H1 (cell line): ENCODE measurements at regions not wholly inside any gene's neighbourhood (a gene's known extent, or its start where the extent isn't known, plus 50 kb on each side); places are given as distances from the start of the nearest gene placed in this dataset.

Experiments used
- CREB1 ChIP-seq: IDR thresholded peaks from 2 replicates; pipeline ENCODE4 v1.6.1; 2012; ENCODE audit warnings: inconsistent platforms
- GABPA ChIP-seq: IDR thresholded peaks from 2 replicates; pipeline ENCODE4 v1.6.1; 2011; ENCODE audit warnings: mild to moderate bottlenecking, low read length, moderate library complexity, borderline replicate concordance; ENCODE audit not compliant: insufficient read depth
- NRF1 ChIP-seq: IDR thresholded peaks from 2 replicates; pipeline ENCODE4 v1.6.1; 2011; ENCODE audit warnings: mild to moderate bottlenecking, low read depth, low read length, improper control_type of control experiment
- POLR2A ChIP-seq, 2 experiments: IDR thresholded peaks; 1 replicate in 1 of 2; 2 replicates in 1 of 2; pipeline ENCODE4 v1.6.1; 2011; ENCODE audit warnings: low read depth in 2 of 2, low read length in 2 of 2, mild to moderate bottlenecking in 2 of 2; ENCODE audit errors: control extremely low read depth in 1 of 2
- RFX5 ChIP-seq: IDR thresholded peaks from 2 replicates; pipeline ENCODE4 v1.6.1; 2011; ENCODE audit warnings: low read depth, low read length, improper control_type of control experiment, borderline replicate concordance
- RNF2 ChIP-seq: fragments of 200-900, 300-1000 bp; sonication (generic); IDR thresholded peaks from 2 replicates; pipeline ENCODE4 v1.7.1; 2016; ENCODE audit warnings: borderline replicate concordance, low read depth, mild to moderate bottlenecking, antibody characterized with exemption, low read length; ENCODE audit not compliant: poor library complexity, severe bottlenecking; ENCODE audit errors: missing control alignments
- TF ChIP-seq, protein P1 (sequence below), 3 experiments: IDR thresholded peaks; 1 replicate in 2 of 3; 2 replicates in 1 of 3; pipeline versions ENCODE4 v1.5.1 to v1.6.1; 2011; ENCODE audit warnings: low read length in 3 of 3, mild to moderate bottlenecking in 3 of 3, inconsistent platforms in 2 of 3, low read depth in 1 of 3, moderate library complexity in 1 of 3; ENCODE audit not compliant: insufficient read depth in 1 of 3; ENCODE audit errors: control extremely low read depth in 1 of 3
- TF ChIP-seq, protein P2 (sequence below): IDR thresholded peaks from 2 replicates; pipeline ENCODE4 v1.6.1; 2011; ENCODE audit warnings: low read length, improper control_type of control experiment
- TF ChIP-seq, protein P3 (sequence below): IDR thresholded peaks from 2 replicates; pipeline ENCODE4 v1.6.1; 2012; ENCODE audit warnings: low read length, inconsistent platforms
- TF ChIP-seq, protein P4 (sequence below): IDR thresholded peaks from 2 replicates; pipeline ENCODE4 v1.6.1; 2012; ENCODE audit warnings: inconsistent platforms

DNA sequence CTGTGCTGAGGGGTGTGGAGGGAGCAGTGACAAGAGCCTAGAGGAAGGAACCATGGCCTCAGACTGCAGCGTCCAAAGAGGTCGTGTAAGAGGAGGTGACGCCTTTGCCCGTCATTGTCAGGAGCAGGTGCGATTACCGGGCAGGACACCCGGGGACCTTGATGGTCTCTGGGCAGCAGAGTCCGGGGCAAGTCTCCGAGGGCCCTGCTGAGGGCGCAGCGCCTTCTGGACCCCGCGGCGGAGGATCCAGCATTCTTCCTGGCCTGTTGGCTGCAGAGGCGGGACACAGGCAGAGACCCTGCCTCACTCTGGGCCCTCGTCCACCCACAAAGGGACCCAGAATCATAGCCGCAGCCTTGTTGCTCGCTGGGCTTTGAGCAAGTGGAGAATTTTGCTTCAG is 1168.8 kb downstream of the BRD1 start:
- TF ChIP-seq, protein P1, sequence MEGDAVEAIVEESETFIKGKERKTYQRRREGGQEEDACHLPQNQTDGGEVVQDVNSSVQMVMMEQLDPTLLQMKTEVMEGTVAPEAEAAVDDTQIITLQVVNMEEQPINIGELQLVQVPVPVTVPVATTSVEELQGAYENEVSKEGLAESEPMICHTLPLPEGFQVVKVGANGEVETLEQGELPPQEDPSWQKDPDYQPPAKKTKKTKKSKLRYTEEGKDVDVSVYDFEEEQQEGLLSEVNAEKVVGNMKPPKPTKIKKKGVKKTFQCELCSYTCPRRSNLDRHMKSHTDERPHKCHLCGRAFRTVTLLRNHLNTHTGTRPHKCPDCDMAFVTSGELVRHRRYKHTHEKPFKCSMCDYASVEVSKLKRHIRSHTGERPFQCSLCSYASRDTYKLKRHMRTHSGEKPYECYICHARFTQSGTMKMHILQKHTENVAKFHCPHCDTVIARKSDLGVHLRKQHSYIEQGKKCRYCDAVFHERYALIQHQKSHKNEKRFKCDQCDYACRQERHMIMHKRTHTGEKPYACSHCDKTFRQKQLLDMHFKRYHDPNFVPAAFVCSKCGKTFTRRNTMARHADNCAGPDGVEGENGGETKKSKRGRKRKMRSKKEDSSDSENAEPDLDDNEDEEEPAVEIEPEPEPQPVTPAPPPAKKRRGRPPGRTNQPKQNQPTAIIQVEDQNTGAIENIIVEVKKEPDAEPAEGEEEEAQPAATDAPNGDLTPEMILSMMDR (IDR thresholded peaks at IDR 0.05; ENCODE audit: control extremely low read depth in 1 of 3, insufficient read depth in 1 of 3, low read depth in 1 of 3, low read length in 3 of 3), result no peak
- TF ChIP-seq, protein P2, sequence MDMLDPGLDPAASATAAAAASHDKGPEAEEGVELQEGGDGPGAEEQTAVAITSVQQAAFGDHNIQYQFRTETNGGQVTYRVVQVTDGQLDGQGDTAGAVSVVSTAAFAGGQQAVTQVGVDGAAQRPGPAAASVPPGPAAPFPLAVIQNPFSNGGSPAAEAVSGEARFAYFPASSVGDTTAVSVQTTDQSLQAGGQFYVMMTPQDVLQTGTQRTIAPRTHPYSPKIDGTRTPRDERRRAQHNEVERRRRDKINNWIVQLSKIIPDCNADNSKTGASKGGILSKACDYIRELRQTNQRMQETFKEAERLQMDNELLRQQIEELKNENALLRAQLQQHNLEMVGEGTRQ, result no peak
- TF ChIP-seq GABPA (no peak), POLR2A (IDR thresholded peaks at IDR 0.05; ENCODE audit: control extremely low read depth in 1 of 2, low read depth in 2 of 2, low read length in 2 of 2) (no peak), NRF1 (no peak), RNF2 (no peak), RFX5 (no peak), CREB1 (no peak)
- TF ChIP-seq, protein P3, sequence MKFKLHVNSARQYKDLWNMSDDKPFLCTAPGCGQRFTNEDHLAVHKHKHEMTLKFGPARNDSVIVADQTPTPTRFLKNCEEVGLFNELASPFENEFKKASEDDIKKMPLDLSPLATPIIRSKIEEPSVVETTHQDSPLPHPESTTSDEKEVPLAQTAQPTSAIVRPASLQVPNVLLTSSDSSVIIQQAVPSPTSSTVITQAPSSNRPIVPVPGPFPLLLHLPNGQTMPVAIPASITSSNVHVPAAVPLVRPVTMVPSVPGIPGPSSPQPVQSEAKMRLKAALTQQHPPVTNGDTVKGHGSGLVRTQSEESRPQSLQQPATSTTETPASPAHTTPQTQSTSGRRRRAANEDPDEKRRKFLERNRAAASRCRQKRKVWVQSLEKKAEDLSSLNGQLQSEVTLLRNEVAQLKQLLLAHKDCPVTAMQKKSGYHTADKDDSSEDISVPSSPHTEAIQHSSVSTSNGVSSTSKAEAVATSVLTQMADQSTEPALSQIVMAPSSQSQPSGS, result no peak
- TF ChIP-seq, protein P4, sequence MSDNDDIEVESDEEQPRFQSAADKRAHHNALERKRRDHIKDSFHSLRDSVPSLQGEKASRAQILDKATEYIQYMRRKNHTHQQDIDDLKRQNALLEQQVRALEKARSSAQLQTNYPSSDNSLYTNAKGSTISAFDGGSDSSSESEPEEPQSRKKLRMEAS, result no peak
